ENCODE measurements at regions not wholly inside any gene's neighbourhood (a gene's known extent, or its start where the extent isn't known, plus 50 kb on each side); places are given as distances from the start of the nearest gene placed in this dataset.

- TF ChIP-seq KDM1A (CRISPR knock-in tag; IDR thresholded peaks at IDR 0.05) (no peak), HDAC2 (CRISPR knock-in tag; IDR thresholded peaks at IDR 0.05) (no peak), TSC22D2 (CRISPR knock-in tag; IDR thresholded peaks at IDR 0.05; ENCODE audit: borderline replicate concordance) (no peak), SNAPC2 (CRISPR knock-in tag; IDR thresholded peaks at IDR 0.05) (no peak), RAD51 (IDR thresholded peaks at IDR 0.05; ENCODE audit: borderline replicate concordance) (no peak)
- TF ChIP-seq, protein P1, sequence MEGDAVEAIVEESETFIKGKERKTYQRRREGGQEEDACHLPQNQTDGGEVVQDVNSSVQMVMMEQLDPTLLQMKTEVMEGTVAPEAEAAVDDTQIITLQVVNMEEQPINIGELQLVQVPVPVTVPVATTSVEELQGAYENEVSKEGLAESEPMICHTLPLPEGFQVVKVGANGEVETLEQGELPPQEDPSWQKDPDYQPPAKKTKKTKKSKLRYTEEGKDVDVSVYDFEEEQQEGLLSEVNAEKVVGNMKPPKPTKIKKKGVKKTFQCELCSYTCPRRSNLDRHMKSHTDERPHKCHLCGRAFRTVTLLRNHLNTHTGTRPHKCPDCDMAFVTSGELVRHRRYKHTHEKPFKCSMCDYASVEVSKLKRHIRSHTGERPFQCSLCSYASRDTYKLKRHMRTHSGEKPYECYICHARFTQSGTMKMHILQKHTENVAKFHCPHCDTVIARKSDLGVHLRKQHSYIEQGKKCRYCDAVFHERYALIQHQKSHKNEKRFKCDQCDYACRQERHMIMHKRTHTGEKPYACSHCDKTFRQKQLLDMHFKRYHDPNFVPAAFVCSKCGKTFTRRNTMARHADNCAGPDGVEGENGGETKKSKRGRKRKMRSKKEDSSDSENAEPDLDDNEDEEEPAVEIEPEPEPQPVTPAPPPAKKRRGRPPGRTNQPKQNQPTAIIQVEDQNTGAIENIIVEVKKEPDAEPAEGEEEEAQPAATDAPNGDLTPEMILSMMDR (CRISPR knock-in tag; IDR thresholded peaks at IDR 0.05): no peak
These were observed 493.9 kb downstream of the DMAC1 start for GRCh38 chr9:7305677-7306076.

Measured in HepG2 (cell line).